Activated CD4-positive, alpha-beta T cell treated with anti-CD3 and anti-CD28 coated beads for 36 hours (primary cell): ENCODE measurements at regions not wholly inside any gene's neighbourhood (a gene's known extent, or its start where the extent isn't known, plus 50 kb on each side); places are given as distances from the start of the nearest gene placed in this dataset.
"Not testable (repeated sequence)": the region's sequence is repeated elsewhere in the genome, so short reads cannot be mapped to it uniquely, and the experiment has no call there.

Experiments used
- ATAC-seq: fragments of 200-7000 bp; cut with Tn5 transposase; one replicate; pipeline ENCODE4 v1.10.0; 2021; ENCODE audit warnings: mild to moderate bottlenecking, moderate library complexity
- CTCF ChIA-PET: fragments of 350-600 bp; sonication (Branson Sonifier 250); formaldehyde crosslinking; loops from one replicate; lab custom pipeline; 2021; ENCODE audit warnings: antibody characterized with exemption; lab: Charles Lee
- POLR2A ChIA-PET: fragments of 350-600 bp; sonication (Branson Sonifier 250); formaldehyde crosslinking; loops from one replicate; lab custom pipeline; 2021; ENCODE audit warnings: antibody characterized with exemption, inconsistent platforms; lab: Charles Lee
- DNase-seq: peaks from one replicate; pipeline ENCODE4 v3.0.0-alpha.2; 2020
- H3K27ac Mint-ChIP-seq: one replicate; pipeline ENCODE4 v1.8.0; 2021; ENCODE audit warnings: mixed read lengths
- H3K27me3 Mint-ChIP-seq: one replicate; pipeline ENCODE4 v1.8.0; 2021; ENCODE audit warnings: mixed read lengths
- H3K36me3 Mint-ChIP-seq: one replicate; pipeline ENCODE4 v1.8.0; 2021; ENCODE audit warnings: low read depth, mixed read lengths
- H3K4me1 Mint-ChIP-seq: one replicate; pipeline ENCODE4 v1.8.0; 2021; ENCODE audit warnings: mixed read lengths
- H3K4me3 Mint-ChIP-seq: one replicate; pipeline ENCODE4 v1.8.0; 2021; ENCODE audit warnings: mild to moderate bottlenecking, moderate library complexity, mixed read lengths
- H3K9me3 Mint-ChIP-seq: one replicate; pipeline ENCODE4 v1.8.0; 2021; ENCODE audit warnings: low read depth, mixed read lengths
- intact Hi-C, 2 experiments: fragments of 100-400 bp; cut with DNase I in 1 of 2; cut with micrococcal nuclease in 1 of 2; formaldehyde crosslinking; loops; one replicate each; pipeline versions ENCODE4 v1.14.2 to v1.15.1; 2022 to 2024; cut with DNase I, micrococcal nuclease

GRCh38 chr2:215260097-215260677 is 51.7 kb upstream of the ATIC start:
- intact Hi-C loops: loop anchor here in 1 of 2 experiments (10.0 kb wide), 1 partner anchor 295 kb away; no protein-coding TSS in a partner anchor
- no peak overlapping the region for H3K27ac Mint-ChIP-seq
- ChIA-PET POLR2A (no interaction called here), CTCF (no interaction called here)
- ATAC-seq: no peak
- H3K36me3 Mint-ChIP-seq: no peaks in the 10 kb centered on the region
- no peak overlapping the region for H3K4me3 Mint-ChIP-seq
- no peaks in the 10 kb centered on the region for H3K4me1 Mint-ChIP-seq
- no peaks in the 10 kb centered on the region for H3K9me3 Mint-ChIP-seq
- peaks cover 3% of the 10 kb centered on the region for H3K27me3 Mint-ChIP-seq
- no peak for DNase-seq

- Mint-ChIP-seq H3K27me3 (peaks cover 13% of the 10 kb centered on the region), H3K4me3 (no peak overlapping the region), H3K27ac (no peak overlapping the region), H3K4me1 (no peaks in the 10 kb centered on the region), H3K36me3 (no peaks in the 10 kb centered on the region), H3K9me3 (peaks cover 1% of the 10 kb centered on the region)
- DNase-seq: no peak
- no peak for ATAC-seq
- intact Hi-C loops: no loop called here
- ChIA-PET CTCF (no interaction called here), POLR2A (no interaction called here)
These were observed 62.4 kb upstream of the ATIC start for GRCh38 chr2:215249501-215249900.

GRCh38 chr2:215245919-215246318 is 65.9 kb upstream of the ATIC start:
- H3K4me3 Mint-ChIP-seq, H3K27ac Mint-ChIP-seq, ATAC-seq, intact Hi-C loops, DNase-seq, H3K4me1 Mint-ChIP-seq, POLR2A ChIA-PET, H3K27me3 Mint-ChIP-seq, CTCF ChIA-PET, H3K36me3 Mint-ChIP-seq, H3K9me3 Mint-ChIP-seq: not testable (repeated sequence)

- H3K27ac Mint-ChIP-seq: no peak overlapping the region
- no peak for ATAC-seq
- no peaks in the 10 kb centered on the region for H3K36me3 Mint-ChIP-seq
- DNase-seq: no peak
- H3K27me3 Mint-ChIP-seq: peaks cover 5% of the 10 kb centered on the region
- H3K4me1 Mint-ChIP-seq: no peaks in the 10 kb centered on the region
- H3K9me3 Mint-ChIP-seq: peaks cover 1% of the 10 kb centered on the region
- no peak overlapping the region for H3K4me3 Mint-ChIP-seq
- CTCF ChIA-PET: no interaction called here
- POLR2A ChIA-PET: no interaction called here
- intact Hi-C loops: no loop called here
These were observed 70.0 kb upstream of the ATIC start for GRCh38 chr2:215241791-215242305.

DNA sequence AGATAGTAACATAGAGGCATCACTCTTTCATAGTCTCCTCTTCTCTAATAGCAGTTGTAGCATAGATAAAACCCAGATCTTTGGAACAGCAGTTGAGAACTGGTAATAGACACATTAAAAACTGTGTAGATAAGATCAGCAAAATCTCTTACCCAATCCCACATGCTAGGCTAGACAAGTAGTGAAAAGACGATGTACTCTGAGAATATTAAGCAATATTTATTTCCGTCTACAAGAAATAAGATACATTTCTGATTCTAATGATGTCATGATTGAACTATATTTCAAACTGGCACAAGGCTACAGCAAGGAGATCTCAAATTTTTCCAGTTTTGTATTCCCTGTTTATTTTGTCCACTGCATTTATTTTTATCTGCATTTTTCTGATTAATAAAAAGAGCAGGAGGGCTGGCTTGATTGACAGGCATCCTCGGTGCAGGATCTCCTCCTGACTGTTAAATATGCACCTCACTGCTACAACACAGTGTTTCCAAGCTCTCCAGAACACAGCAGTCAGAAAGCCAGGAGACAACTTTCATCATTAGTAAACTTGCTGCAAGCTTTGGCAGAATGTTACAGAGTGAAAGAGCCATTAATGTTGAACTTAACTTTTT is 73.3 kb upstream of the ATIC start:
- peaks cover 3% of the 10 kb centered on the region for H3K27me3 Mint-ChIP-seq
- DNase-seq (no peak), ATAC-seq (no peak)
- ChIA-PET CTCF (no interaction called here), POLR2A (no interaction called here)
- H3K4me1 Mint-ChIP-seq: no peaks in the 10 kb centered on the region
- intact Hi-C loops: no loop called here
- no peaks in the 10 kb centered on the region for H3K36me3 Mint-ChIP-seq
- H3K9me3 Mint-ChIP-seq: no peaks in the 10 kb centered on the region
- no peak overlapping the region for H3K4me3 Mint-ChIP-seq
- H3K27ac Mint-ChIP-seq: no peak overlapping the region

- DNase-seq (no peak), ATAC-seq (no peak)
- Mint-ChIP-seq H3K27me3 (peaks cover 2% of the 10 kb centered on the region), H3K9me3 (no peaks in the 10 kb centered on the region), H3K4me3 (no peak overlapping the region), H3K27ac (no peak overlapping the region), H3K4me1 (no peaks in the 10 kb centered on the region), H3K36me3 (no peaks in the 10 kb centered on the region)
- intact Hi-C loops: no loop called here
- CTCF ChIA-PET: no interaction called here
- POLR2A ChIA-PET: no interaction called here
These were observed 75.7 kb upstream of the ATIC start for GRCh38 chr2:215236131-215236530.

DNA sequence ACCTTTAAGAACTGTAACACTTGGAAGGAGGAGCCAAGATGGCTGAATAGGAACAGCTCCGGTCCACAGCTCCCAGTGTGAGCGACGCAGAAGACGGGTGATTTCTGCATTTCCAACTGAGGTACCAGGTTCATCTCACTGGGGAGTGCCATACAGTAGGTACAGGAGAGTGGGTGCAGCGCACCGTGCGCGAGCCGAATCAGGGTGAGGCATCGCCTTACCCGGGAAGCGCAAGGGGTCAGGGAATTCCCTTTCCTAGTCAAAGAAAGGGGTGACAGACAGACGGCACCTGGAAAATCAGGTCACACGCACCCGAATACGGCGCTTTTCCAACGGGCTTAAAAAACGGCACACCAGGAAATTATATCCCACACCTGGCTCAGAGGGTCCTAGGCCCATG is 81.8 kb upstream of the ABCA12 start:
- H3K27ac Mint-ChIP-seq, H3K36me3 Mint-ChIP-seq, H3K4me1 Mint-ChIP-seq, DNase-seq, H3K9me3 Mint-ChIP-seq, H3K27me3 Mint-ChIP-seq, POLR2A ChIA-PET, ATAC-seq, CTCF ChIA-PET, H3K4me3 Mint-ChIP-seq, intact Hi-C loops: not testable (repeated sequence)

- Mint-ChIP-seq H3K27me3 (peaks cover 2% of the 10 kb centered on the region), H3K4me1 (no peaks in the 10 kb centered on the region), H3K27ac (no peak overlapping the region), H3K36me3 (no peaks in the 10 kb centered on the region), H3K9me3 (no peaks in the 10 kb centered on the region), H3K4me3 (no peak overlapping the region)
- DNase-seq: no peak
- ATAC-seq: no peak
- POLR2A ChIA-PET: no interaction called here
- intact Hi-C loops: no loop called here
- CTCF ChIA-PET: interaction anchor here (0.6 kb wide), 1 partner anchor 197 kb away, joined by 4 read pairs; no protein-coding TSS in a partner anchor
These were observed 80.5 kb upstream of the ABCA12 start for GRCh38 chr2:215218587-215219577.

- no peak overlapping the region for H3K27ac Mint-ChIP-seq
- ChIA-PET POLR2A (interaction anchor here (0.5 to 0.7 kb wide), 2 partner anchors 232 to 372 kb away, joined by 3 read pairs; no protein-coding TSS in a partner anchor), CTCF (no interaction called here)
- no peak for DNase-seq
- H3K9me3 Mint-ChIP-seq: peaks cover 4% of the 10 kb centered on the region
- H3K4me3 Mint-ChIP-seq: no peak overlapping the region
- ATAC-seq: no peak
- intact Hi-C loops: no loop called here
- peaks cover 2% of the 10 kb centered on the region for H3K27me3 Mint-ChIP-seq
- H3K36me3 Mint-ChIP-seq: no peaks in the 10 kb centered on the region
- H3K4me1 Mint-ChIP-seq: no peaks in the 10 kb centered on the region
These were observed 78.4 kb upstream of the ABCA12 start for GRCh38 chr2:215216806-215217205.

DNA sequence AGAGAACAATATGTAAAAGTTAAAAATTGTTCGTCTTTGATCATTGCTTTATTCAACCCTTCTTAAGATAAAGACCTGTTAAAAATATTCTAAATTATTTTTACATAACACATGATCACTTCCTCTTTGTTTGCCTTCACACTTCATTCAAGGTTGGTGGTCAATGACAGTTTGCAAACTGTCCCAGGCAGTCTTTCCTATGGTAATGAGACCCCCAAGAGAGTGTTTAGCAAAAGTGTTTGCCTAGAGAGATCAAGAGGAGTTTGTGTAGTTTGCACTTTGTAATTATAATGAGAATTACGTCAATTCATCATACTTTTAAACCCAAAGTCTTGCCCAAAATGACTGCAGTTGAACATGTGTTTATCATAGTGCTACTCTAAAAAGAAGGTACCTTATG is 77.2 kb upstream of the ABCA12 start:
- Mint-ChIP-seq H3K4me3 (no peak overlapping the region), H3K36me3 (no peaks in the 10 kb centered on the region), H3K9me3 (peaks cover 4% of the 10 kb centered on the region), H3K4me1 (no peaks in the 10 kb centered on the region), H3K27me3 (peaks cover 2% of the 10 kb centered on the region), H3K27ac (no peak overlapping the region)
- DNase-seq (no peak), ATAC-seq (no peak)
- ChIA-PET CTCF (no interaction called here), POLR2A (no interaction called here)
- intact Hi-C loops: no loop called here

DNA sequence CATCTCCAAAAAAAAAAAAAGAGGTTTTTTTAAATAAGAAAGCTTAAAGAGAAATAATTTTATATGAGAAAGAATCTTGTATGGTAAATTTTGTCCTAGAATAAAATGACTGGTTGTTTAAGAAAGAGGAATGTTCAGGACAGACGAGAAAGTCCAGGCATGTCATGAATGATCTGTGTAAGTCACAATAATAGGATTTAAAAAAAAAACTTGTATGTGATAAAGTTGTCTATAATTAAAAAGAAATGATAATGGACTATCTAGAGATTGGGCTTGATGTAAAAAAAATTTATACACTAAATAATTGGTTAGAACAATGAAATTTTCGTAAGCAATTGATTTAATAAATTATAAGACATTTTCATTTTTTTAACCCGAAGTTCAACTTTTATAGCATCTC is 71.7 kb upstream of the ABCA12 start:
- Mint-ChIP-seq H3K9me3 (peaks cover 10% of the 10 kb centered on the region), H3K36me3 (no peaks in the 10 kb centered on the region), H3K27ac (no peak overlapping the region), H3K4me3 (no peak overlapping the region), H3K4me1 (no peaks in the 10 kb centered on the region), H3K27me3 (peaks cover 3% of the 10 kb centered on the region)
- ChIA-PET CTCF (no interaction called here), POLR2A (no interaction called here)
- no peak for ATAC-seq
- no peak for DNase-seq
- intact Hi-C loops: no loop called here
